ENCODE measurements at regions not wholly inside any gene's neighbourhood (a gene's known extent, or its start where the extent isn't known, plus 50 kb on each side); places are given as distances from the start of the nearest gene placed in this dataset.

DNA sequence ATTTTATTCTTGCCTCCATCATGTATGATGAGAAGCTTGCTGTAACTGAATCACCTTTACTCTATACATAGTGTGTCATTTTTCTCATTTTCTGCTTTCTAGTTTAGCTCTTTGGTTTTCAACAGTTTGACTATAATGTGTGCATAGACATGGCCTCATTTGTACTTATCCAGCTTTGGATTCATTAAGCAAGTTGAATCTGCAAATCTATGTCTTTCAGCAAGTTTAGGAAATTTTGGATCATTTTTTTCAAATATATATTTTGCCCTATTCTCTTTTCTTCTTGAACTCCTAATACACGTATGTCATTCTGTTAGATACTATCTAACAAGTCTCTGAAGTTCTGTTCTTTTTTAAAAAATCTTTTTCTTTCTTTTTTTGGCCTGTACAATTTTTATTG, 57.8 kb downstream of the PRLHR start:
- H3K27ac Mint-ChIP-seq, result no peak overlapping the region
- peaks cover 15% of the 10 kb centered on the region for H3K27me3 Mint-ChIP-seq (ENCODE audit: insufficient read depth)
- H3K4me3 Mint-ChIP-seq, result no peak overlapping the region
- intact Hi-C loops (cut with micrococcal nuclease), result no loop called here
- H3K36me3 Mint-ChIP-seq (ENCODE audit: low read depth), result no peaks in the 10 kb centered on the region
- H3K9me3 Mint-ChIP-seq, result no peaks in the 10 kb centered on the region
- H3K4me1 Mint-ChIP-seq (ENCODE audit: low read depth), result no peaks in the 10 kb centered on the region
- no peak for DNase-seq (ENCODE audit: low spot score)

DNA sequence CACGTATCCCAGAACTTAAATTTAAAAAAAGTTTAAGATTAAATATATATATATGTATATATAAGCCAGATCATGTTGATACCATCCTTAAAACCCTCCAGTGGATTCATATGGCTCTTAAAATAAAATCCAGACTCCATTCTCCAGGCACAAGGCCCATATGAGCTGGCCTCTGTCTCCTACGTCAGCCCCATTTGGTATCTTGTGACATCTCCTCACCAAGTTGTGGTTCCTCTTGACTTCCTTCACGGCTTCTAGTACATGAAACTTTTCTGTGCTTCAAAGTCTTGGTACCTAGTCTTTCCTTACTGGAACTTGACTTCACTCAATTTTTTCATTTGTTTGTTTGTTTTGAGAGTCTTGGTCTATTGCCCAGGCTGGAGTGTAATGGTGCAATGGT, 61.3 kb downstream of the PRLHR start:
- Mint-ChIP-seq H3K4me3 (no peak overlapping the region), H3K27me3 (ENCODE audit: insufficient read depth) (peaks cover 16% of the 10 kb centered on the region), H3K9me3 (no peaks in the 10 kb centered on the region), H3K36me3 (ENCODE audit: low read depth) (no peaks in the 10 kb centered on the region), H3K27ac (no peak overlapping the region), H3K4me1 (ENCODE audit: low read depth) (peaks cover 6% of the 10 kb centered on the region)
- intact Hi-C loops (cut with micrococcal nuclease), result no loop called here
- DNase-seq (ENCODE audit: low spot score), result no peak

DNA sequence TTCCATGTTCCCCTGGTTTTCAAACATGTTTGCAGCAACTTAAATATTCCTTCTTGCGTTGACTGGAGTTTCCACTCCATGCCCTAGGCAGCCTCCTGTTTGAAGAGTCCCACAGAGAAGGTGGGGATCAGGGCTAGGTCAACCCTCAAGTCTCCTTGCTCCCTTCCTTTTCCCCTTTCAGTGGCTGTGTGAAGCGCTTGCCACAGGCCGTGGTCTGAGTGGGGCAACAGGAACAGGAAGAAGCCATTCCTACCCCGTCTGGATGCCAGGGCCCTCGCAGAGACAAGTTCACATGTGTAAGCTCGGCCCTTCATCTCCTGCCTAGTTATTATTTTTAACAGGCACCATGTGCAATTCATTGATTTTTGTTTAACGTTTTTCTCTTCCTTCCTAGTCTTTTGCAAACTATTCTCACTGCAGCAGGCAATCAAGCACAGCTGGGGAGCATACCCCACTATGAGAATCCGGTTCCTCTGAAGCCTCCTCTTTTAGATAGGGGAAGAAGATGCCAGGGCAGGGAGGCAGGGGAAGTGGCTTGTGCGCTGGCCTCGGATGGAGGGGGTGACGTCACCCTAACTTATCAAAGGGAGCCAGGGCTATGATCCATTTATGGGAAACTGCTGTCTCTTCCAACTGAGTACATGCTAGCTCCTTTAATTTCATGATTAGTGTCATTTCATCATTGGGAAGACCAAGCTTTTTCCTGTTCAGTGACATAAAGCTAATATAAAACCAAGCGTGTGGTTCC, 64.2 kb downstream of the PRLHR start:
- H3K27me3 Mint-ChIP-seq (ENCODE audit: insufficient read depth), result peaks cover 6% of the 10 kb centered on the region
- H3K4me3 Mint-ChIP-seq, result no peak overlapping the region
- no peak overlapping the region for H3K27ac Mint-ChIP-seq
- H3K36me3 Mint-ChIP-seq (ENCODE audit: low read depth), result no peaks in the 10 kb centered on the region
- intact Hi-C loops (cut with micrococcal nuclease), result no loop called here
- H3K9me3 Mint-ChIP-seq, result no peaks in the 10 kb centered on the region
- no peak for DNase-seq (ENCODE audit: low spot score)
- peaks cover 6% of the 10 kb centered on the region for H3K4me1 Mint-ChIP-seq (ENCODE audit: low read depth)

DNA sequence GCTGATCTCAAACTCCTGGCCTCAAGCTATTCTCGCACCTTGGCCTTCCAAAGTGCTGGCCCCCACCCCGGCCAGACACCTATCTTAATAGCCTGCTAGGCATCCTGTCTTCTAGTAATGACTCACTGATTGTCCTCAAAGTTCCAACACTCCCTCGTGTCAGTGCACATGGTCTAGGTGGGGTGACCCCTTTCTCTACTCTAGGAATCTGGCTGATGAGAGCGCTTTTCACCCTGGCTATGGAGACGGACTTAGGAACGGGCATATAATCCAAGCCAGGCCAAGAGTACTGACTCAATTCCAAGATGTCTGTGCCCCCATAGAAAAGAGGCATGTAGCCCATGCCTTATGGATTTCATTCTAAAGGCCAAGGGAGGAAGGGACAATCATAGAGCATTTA, 67.0 kb downstream of the PRLHR start:
- Mint-ChIP-seq H3K9me3 (no peaks in the 10 kb centered on the region), H3K4me1 (ENCODE audit: low read depth) (peaks cover 6% of the 10 kb centered on the region), H3K27ac (no peak overlapping the region), H3K27me3 (ENCODE audit: insufficient read depth) (peaks cover 8% of the 10 kb centered on the region), H3K36me3 (ENCODE audit: low read depth) (no peaks in the 10 kb centered on the region), H3K4me3 (no peak overlapping the region)
- intact Hi-C loops (cut with micrococcal nuclease), result no loop called here
- DNase-seq (ENCODE audit: low spot score), result no peak

DNA sequence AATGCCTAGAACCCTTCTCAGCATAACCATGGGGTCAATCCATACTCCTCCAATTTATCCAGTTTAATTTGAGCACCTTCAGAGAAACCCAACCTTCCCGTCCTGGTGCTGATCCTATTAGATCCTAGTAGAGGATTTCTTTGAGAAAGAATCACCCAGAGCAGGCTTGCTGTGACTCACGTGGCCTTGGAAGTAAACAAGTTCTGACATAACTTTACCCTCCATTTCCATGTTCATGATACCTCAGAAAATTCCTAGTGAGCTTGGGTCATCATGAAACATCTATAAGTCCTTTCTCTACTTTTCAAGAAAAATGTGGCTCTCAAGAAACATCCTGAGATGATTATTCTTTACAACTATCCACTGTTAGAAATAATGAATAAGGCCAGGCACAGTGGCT, 71.7 kb downstream of the PRLHR start:
- H3K36me3 Mint-ChIP-seq (ENCODE audit: low read depth), result no peaks in the 10 kb centered on the region
- peaks cover 2% of the 10 kb centered on the region for H3K27me3 Mint-ChIP-seq (ENCODE audit: insufficient read depth)
- H3K9me3 Mint-ChIP-seq, result no peaks in the 10 kb centered on the region
- intact Hi-C loops (cut with micrococcal nuclease), result no loop called here
- no peak overlapping the region for H3K4me3 Mint-ChIP-seq
- H3K4me1 Mint-ChIP-seq (ENCODE audit: low read depth), result peaks cover 17% of the 10 kb centered on the region
- no peak for DNase-seq (ENCODE audit: low spot score)
- no peak overlapping the region for H3K27ac Mint-ChIP-seq

GRCh38 chr10:118522791-118523498, 72.5 kb downstream of the PRLHR start:
- no peak for DNase-seq (ENCODE audit: low spot score)
- no peak overlapping the region for H3K4me3 Mint-ChIP-seq
- H3K27me3 Mint-ChIP-seq (ENCODE audit: insufficient read depth), result peaks cover 2% of the 10 kb centered on the region
- intact Hi-C loops (cut with micrococcal nuclease), result no loop called here
- H3K9me3 Mint-ChIP-seq, result no peaks in the 10 kb centered on the region
- H3K4me1 Mint-ChIP-seq (ENCODE audit: low read depth), result peaks cover 17% of the 10 kb centered on the region
- H3K27ac Mint-ChIP-seq, result no peak overlapping the region
- H3K36me3 Mint-ChIP-seq (ENCODE audit: low read depth), result no peaks in the 10 kb centered on the region

DNA sequence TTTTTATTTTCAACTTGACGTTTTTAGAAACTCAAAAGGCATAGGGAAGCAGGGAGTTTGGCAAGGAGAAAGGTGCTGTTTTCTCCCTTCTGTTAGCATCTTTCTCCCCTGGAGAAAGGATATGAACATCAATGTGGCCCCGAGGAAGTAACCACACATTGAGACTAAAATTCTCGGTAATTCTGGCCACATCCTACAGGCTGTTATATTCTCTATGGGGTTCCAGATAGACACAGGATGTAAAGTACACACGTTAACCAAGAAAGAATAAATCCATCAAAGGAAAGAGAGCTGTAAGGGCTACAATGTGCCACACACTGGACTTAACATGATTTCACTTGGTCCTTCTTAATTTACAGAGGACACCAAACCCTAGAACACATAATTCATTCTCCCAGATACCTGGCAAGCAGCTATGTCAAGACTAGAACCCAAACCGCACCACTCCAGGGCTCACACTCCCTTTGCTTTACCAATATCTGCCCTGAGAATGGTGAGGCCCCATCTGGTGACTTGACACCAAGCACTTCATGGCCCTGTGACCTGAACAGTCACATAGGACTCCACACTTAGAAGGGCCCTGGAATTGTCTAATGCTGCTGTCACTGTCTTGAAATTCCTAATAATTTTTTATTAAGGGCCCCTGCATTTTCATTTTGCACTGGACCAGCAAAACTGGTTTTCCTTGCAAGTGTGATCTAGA, 73.9 kb downstream of the PRLHR start:
- intact Hi-C loops (cut with micrococcal nuclease), result no loop called here
- no peak for DNase-seq (ENCODE audit: low spot score)
- Mint-ChIP-seq H3K4me3 (no peak overlapping the region), H3K27ac (no peak overlapping the region), H3K36me3 (ENCODE audit: low read depth) (no peaks in the 10 kb centered on the region), H3K27me3 (ENCODE audit: insufficient read depth) (peaks cover 2% of the 10 kb centered on the region), H3K9me3 (no peaks in the 10 kb centered on the region), H3K4me1 (ENCODE audit: low read depth) (peaks cover 17% of the 10 kb centered on the region)

DNA sequence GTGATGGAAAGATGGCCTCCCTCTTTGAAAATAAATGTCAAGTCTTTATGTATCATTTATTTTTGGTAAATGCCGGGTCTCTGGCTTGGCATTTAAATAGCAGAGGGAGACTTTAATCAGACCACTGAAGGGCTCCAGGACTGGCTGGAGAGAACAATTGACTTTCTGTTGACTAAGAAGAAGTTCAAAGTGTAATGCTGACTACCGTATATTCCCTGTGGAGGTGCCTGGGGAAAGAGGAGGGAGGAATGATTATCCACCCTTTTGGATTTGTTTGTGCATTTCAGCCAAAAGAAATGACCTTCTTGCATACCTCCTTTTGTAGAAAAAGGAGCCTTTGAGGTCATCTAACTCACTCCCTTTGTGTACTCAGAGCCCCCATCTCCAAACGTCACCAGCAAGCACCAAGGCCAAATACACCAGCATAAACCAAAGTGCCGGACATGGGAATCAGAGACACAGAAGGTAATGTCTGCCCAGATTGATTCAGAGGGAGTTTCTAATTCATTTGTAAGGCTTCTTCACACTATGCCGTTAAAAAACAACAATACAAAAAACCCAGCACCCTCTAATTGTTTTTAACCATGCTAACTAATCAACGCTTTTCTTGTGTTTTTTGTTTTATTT, 75.2 kb downstream of the PRLHR start:
- intact Hi-C loops (cut with micrococcal nuclease), result no loop called here
- H3K36me3 Mint-ChIP-seq (ENCODE audit: low read depth), result no peaks in the 10 kb centered on the region
- H3K27me3 Mint-ChIP-seq (ENCODE audit: insufficient read depth), result peaks cover 2% of the 10 kb centered on the region
- H3K9me3 Mint-ChIP-seq, result no peaks in the 10 kb centered on the region
- H3K27ac Mint-ChIP-seq, result no peak overlapping the region
- H3K4me1 Mint-ChIP-seq (ENCODE audit: low read depth), result peaks cover 17% of the 10 kb centered on the region
- H3K4me3 Mint-ChIP-seq, result no peak overlapping the region
- DNase-seq (ENCODE audit: low spot score), result no peak

DNA sequence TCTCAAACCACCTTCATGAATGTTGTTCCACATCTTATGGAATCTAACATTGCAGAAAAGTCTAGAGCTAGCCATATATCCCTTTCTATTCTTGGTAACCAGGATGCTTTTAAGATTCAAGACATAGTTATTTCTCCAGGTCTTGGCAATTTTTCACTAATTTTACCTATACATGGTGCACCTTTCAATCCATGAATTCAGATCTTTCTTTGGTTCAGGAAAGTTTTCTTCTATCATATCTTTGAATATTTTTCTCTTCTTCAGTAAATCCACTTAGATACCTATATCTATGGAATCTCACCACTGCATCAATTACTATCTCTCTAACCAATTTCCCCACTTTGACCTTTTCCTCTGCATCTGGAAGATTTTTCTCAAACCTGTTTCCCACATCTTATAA, 77.4 kb downstream of the PRLHR start:
- Mint-ChIP-seq H3K36me3 (ENCODE audit: low read depth) (no peaks in the 10 kb centered on the region), H3K4me1 (ENCODE audit: low read depth) (peaks cover 17% of the 10 kb centered on the region), H3K27me3 (ENCODE audit: insufficient read depth) (peaks cover 2% of the 10 kb centered on the region), H3K9me3 (no peaks in the 10 kb centered on the region), H3K27ac (no peak overlapping the region), H3K4me3 (no peak overlapping the region)
- DNase-seq (ENCODE audit: low spot score), result no peak
- intact Hi-C loops (cut with micrococcal nuclease), result no loop called here

- intact Hi-C loops (cut with micrococcal nuclease), result no loop called here
- H3K27ac Mint-ChIP-seq, result no peak overlapping the region
- DNase-seq (ENCODE audit: low spot score), result no peak
- no peaks in the 10 kb centered on the region for H3K9me3 Mint-ChIP-seq
- peaks cover 13% of the 10 kb centered on the region for H3K4me1 Mint-ChIP-seq (ENCODE audit: low read depth)
- H3K27me3 Mint-ChIP-seq (ENCODE audit: insufficient read depth), result peaks cover 2% of the 10 kb centered on the region
- H3K4me3 Mint-ChIP-seq, result no peak overlapping the region
- H3K36me3 Mint-ChIP-seq (ENCODE audit: low read depth), result no peaks in the 10 kb centered on the region
Measured at GRCh38 chr10:118516716-118517115, 78.7 kb downstream of the PRLHR start.

DNA sequence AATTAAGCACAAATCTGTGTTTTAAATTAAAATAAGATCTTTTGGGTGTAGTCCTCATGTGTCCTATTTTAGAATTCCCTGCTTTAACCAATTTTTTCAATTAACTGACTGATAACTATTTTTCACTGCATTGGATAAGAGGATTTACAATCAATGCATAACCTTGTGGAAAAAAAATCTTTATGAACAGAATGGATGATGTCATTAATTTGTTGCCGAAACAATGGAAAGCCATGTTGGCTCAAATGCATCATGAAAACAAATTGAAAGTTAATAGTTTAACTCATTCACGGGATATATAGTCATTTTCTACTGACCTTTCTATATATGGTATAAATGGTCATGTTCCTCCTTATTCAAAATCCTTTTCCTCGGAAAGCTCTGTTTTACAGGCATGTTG, 82.3 kb downstream of the PRLHR start:
- intact Hi-C loops (cut with micrococcal nuclease), result no loop called here
- H3K27me3 Mint-ChIP-seq (ENCODE audit: insufficient read depth), result peaks cover 3% of the 10 kb centered on the region

GRCh38 chr10:118511711-118512110, 83.7 kb downstream of the PRLHR start:
- no peak overlapping the region for H3K4me3 Mint-ChIP-seq
- no peak for DNase-seq (ENCODE audit: low spot score)
- H3K9me3 Mint-ChIP-seq, result no peaks in the 10 kb centered on the region
- intact Hi-C loops (cut with micrococcal nuclease), result no loop called here
- no peaks in the 10 kb centered on the region for H3K4me1 Mint-ChIP-seq (ENCODE audit: low read depth)
- no peak overlapping the region for H3K27ac Mint-ChIP-seq
- no peaks in the 10 kb centered on the region for H3K36me3 Mint-ChIP-seq (ENCODE audit: low read depth)
- H3K27me3 Mint-ChIP-seq (ENCODE audit: insufficient read depth), result peaks cover 5% of the 10 kb centered on the region

More for the DNA sequence above, 82.3 kb downstream of the PRLHR start:
- no peak overlapping the region for H3K27ac Mint-ChIP-seq
- no peaks in the 10 kb centered on the region for H3K9me3 Mint-ChIP-seq
- no peaks in the 10 kb centered on the region for H3K4me1 Mint-ChIP-seq (ENCODE audit: low read depth)
- no peak for DNase-seq (ENCODE audit: low spot score)
- H3K36me3 Mint-ChIP-seq (ENCODE audit: low read depth), result no peaks in the 10 kb centered on the region
- no peak overlapping the region for H3K4me3 Mint-ChIP-seq

DNA sequence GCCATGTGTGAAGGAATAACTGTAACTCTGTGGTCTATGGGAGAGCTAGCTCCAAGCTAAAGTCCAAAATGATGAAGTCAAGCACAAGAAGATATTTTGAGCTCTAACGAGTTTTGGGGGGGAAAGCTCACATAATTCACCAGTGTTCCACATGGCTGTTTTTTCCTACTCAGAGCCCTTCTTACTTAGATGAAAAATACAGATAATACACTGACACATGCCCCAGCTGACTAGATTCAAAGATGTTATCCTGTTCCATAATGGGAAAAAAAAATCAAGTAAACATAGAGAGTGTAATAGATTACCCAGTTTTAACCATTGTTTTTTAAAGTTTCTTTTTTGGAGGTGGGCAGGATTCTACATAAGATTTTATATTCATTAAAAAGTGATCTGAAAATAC, 86.6 kb downstream of the PRLHR start:
- no peaks in the 10 kb centered on the region for H3K4me1 Mint-ChIP-seq (ENCODE audit: low read depth)
- H3K4me3 Mint-ChIP-seq, result no peak overlapping the region
- no peaks in the 10 kb centered on the region for H3K9me3 Mint-ChIP-seq
- intact Hi-C loops (cut with micrococcal nuclease), result no loop called here
- DNase-seq (ENCODE audit: low spot score), result no peak
- peaks cover 5% of the 10 kb centered on the region for H3K27me3 Mint-ChIP-seq (ENCODE audit: insufficient read depth)
- no peaks in the 10 kb centered on the region for H3K36me3 Mint-ChIP-seq (ENCODE audit: low read depth)
- H3K27ac Mint-ChIP-seq, result no peak overlapping the region

Data from activated T-helper 1 cell treated with anti-CD3 and anti-CD28 coated beads, Interleukin-12 subunit alpha, Interleukin-12 subunit beta, Interleukin-2, Interleukin-4 antibody, amounts not matched to agents 30 ng/mL and 10 ng/mL and 1 ng/mL, durations not matched to agents 14 hours and 24 hours and 36 hours (primary cell).